Adrenal gland (tissue), 5 donors: ENCODE measurements at regions not wholly inside any gene's neighbourhood (a gene's known extent, or its start where the extent isn't known, plus 50 kb on each side); places are given as distances from the start of the nearest gene placed in this dataset.

Experiments used
- CTCF ChIP-seq, 6 experiments: fragments of 450-650 bp in 4 of 6; fragments of 200-600 bp in 2 of 6; sonication (generic) in 1 of 6; IDR thresholded peaks; 1 replicate in 5 of 6; 2 replicates in 1 of 6; pipeline versions ENCODE4 v1.5.1 to v1.8.0; 2016 to 2021; ENCODE audit warnings: antibody characterized with exemption in 6 of 6, mild to moderate bottlenecking in 2 of 6, moderate library complexity in 1 of 6
- POLR2A ChIP-seq, 2 donors: fragments of 450-650 bp; IDR thresholded peaks; one replicate each; pipeline ENCODE4 v1.6.1; 2017; ENCODE audit warnings: antibody characterized with exemption in 2 of 2, mild to moderate bottlenecking in 2 of 2, moderate library complexity in 1 of 2
- donor health status: DM: no; HTN: no; CAD: no.

GRCh38 chr7:86301301-86301700 lies 342.4 kb upstream of the GRM3 start:
- TF ChIP-seq CTCF (IDR thresholded peaks at IDR 0.05) (no peak), POLR2A (IDR thresholded peaks at IDR 0.05) (no peak)
